Esophagus muscularis mucosa (tissue), 4 donors: ENCODE measurements at regions not wholly inside any gene's neighbourhood (a gene's known extent, or its start where the extent isn't known, plus 50 kb on each side); places are given as distances from the start of the nearest gene placed in this dataset.

Source experiments
- DNase-seq: peaks from one replicate; pipeline ENCODE4 v3.0.0-alpha.2; 2017; ENCODE audit errors: extremely low spot score
- H3K27ac ChIP-seq, 4 donors: fragments of 200-600 bp; sonication (generic); replicated peaks in 1 of 4; 1 replicate in 3 of 4; 2 replicates in 1 of 4; pipeline ENCODE4 v1.5.1; 2016 to 2019; ENCODE audit warnings: mild to moderate bottlenecking in 1 of 4
- H3K27me3 ChIP-seq, 4 donors: fragments of 200-600 bp; sonication (generic); one replicate each; pipeline versions ENCODE4 v1.5.1 to v1.6.0; 2016 to 2019
- H3K36me3 ChIP-seq, 4 donors: fragments of 200-600 bp; sonication (generic); one replicate each; pipeline ENCODE4 v1.5.1; 2016 to 2019
- H3K4me1 ChIP-seq, 4 donors: fragments of 200-600 bp; sonication (generic); one replicate each; pipeline ENCODE4 v1.5.1; 2016 to 2019
- H3K4me3 ChIP-seq, 4 donors: fragments of 200-600 bp; sonication (generic); 1 replicate in 2 of 4; 2 replicates in 2 of 4; pipeline ENCODE4 v1.5.1; 2016 to 2019; ENCODE audit warnings: mild to moderate bottlenecking in 4 of 4, moderate library complexity in 1 of 4
- H3K9me3 ChIP-seq, 4 donors: fragments of 200-600 bp; sonication (generic); 1 replicate in 3 of 4; 2 replicates in 1 of 4; pipeline ENCODE4 v1.5.1; 2016 to 2019
- CTCF ChIP-seq, 3 experiments: fragments of 200-600 bp in 2 of 3; fragments of 450-650 bp in 1 of 3; sonication (generic) in 2 of 3; IDR thresholded peaks; one replicate each; pipeline ENCODE4 v1.5.1; 2017 to 2019; ENCODE audit warnings: antibody characterized with exemption in 3 of 3, mild to moderate bottlenecking in 2 of 3, moderate library complexity in 1 of 3
- EP300 ChIP-seq: sonication (generic); formaldehyde crosslinking; IDR thresholded peaks from one replicate; pipeline ENCODE4 v1.6.1; 2017; ENCODE audit warnings: antibody characterized with exemption
- POLR2A ChIP-seq: fragments of 450-650 bp; IDR thresholded peaks from one replicate; pipeline ENCODE4 v1.6.1; 2017; ENCODE audit warnings: antibody characterized with exemption, moderate library complexity, mild to moderate bottlenecking, low read depth
- POLR2AphosphoS5 ChIP-seq, 2 donors: sonication (generic); formaldehyde crosslinking; IDR thresholded peaks; one replicate each; pipeline ENCODE4 v1.6.1; 2017; ENCODE audit warnings: antibody characterized with exemption in 2 of 2
- WGBS: methylation state at CpG from one replicate; pipeline ENCODE4 v1.1.5; 2018; 5-methylcytosine and 5-hydroxymethylcytosine counted together
- intact Hi-C: fragments of 100-400 bp; cut with DNase I; formaldehyde crosslinking; loops from one replicate; pipeline ENCODE4 v1.15.1; 2023

- intact Hi-C loops, result no loop called here
- no peaks in the 10 kb centered on the region for H3K9me3 ChIP-seq
- no peak for TF ChIP-seq EP300
- TF ChIP-seq CTCF (IDR thresholded peaks at IDR 0.05), result no peak
- TF ChIP-seq POLR2AphosphoS5 (IDR thresholded peaks at IDR 0.05), result no peak
- TF ChIP-seq POLR2A, result no peak
- WGBS, result 34% methylated on average over 3 of the region's 3 CpGs
- DNase-seq, result no peak
- H3K27ac ChIP-seq, result no peak overlapping the region
- H3K36me3 ChIP-seq, result no peaks in the 10 kb centered on the region
- H3K27me3 ChIP-seq, result no peaks in the 10 kb centered on the region
- no peaks in the 10 kb centered on the region for H3K4me1 ChIP-seq
- no peak overlapping the region for H3K4me3 ChIP-seq
Measured at GRCh38 chr10:9061871-9062270, 1007.4 kb downstream of the GATA3 start.

GRCh38 chr10:9066152-9066551 lies 1011.7 kb downstream of the GATA3 start:
- H3K27ac ChIP-seq, result no peak overlapping the region
- no peaks in the 10 kb centered on the region for H3K4me1 ChIP-seq
- WGBS, result 89% methylated on average over 3 of the region's 3 CpGs
- H3K27me3 ChIP-seq, result no peaks in the 10 kb centered on the region
- DNase-seq, result no peak
- no peaks in the 10 kb centered on the region for H3K9me3 ChIP-seq
- TF ChIP-seq EP300, result no peak
- no peak for TF ChIP-seq POLR2A
- no peak for TF ChIP-seq CTCF (IDR thresholded peaks at IDR 0.05)
- no peak for TF ChIP-seq POLR2AphosphoS5 (IDR thresholded peaks at IDR 0.05)
- no peaks in the 10 kb centered on the region for H3K36me3 ChIP-seq
- intact Hi-C loops, result no loop called here
- no peak overlapping the region for H3K4me3 ChIP-seq

GRCh38 chr10:9068003-9068402 lies 1013.5 kb downstream of the GATA3 start:
- no peak for TF ChIP-seq POLR2AphosphoS5 (IDR thresholded peaks at IDR 0.05)
- TF ChIP-seq EP300, result no peak
- TF ChIP-seq POLR2A, result no peak
- TF ChIP-seq CTCF (IDR thresholded peaks at IDR 0.05), result no peak
- intact Hi-C loops, result no loop called here

GRCh38 chr10:9069136-9069535 lies 1014.6 kb downstream of the GATA3 start:
- intact Hi-C loops, result no loop called here
- DNase-seq, result no peak
- TF ChIP-seq EP300 (no peak), POLR2AphosphoS5 (IDR thresholded peaks at IDR 0.05) (no peak), CTCF (IDR thresholded peaks at IDR 0.05) (no peak), POLR2A (no peak)
- H3K9me3 ChIP-seq, result no peaks in the 10 kb centered on the region
- H3K27ac ChIP-seq, result no peak overlapping the region
- no peak overlapping the region for H3K4me3 ChIP-seq
- no peaks in the 10 kb centered on the region for H3K27me3 ChIP-seq
- no peaks in the 10 kb centered on the region for H3K4me1 ChIP-seq
- 100% methylated on average over 4 of the region's 4 CpGs for WGBS
- no peaks in the 10 kb centered on the region for H3K36me3 ChIP-seq

More at GRCh38 chr10:9068003-9068402, 1013.5 kb downstream of the GATA3 start:
- no peak overlapping the region for H3K27ac ChIP-seq
- no peaks in the 10 kb centered on the region for H3K9me3 ChIP-seq
- DNase-seq, result no peak
- H3K27me3 ChIP-seq, result no peaks in the 10 kb centered on the region
- H3K4me3 ChIP-seq, result no peak overlapping the region
- no peaks in the 10 kb centered on the region for H3K4me1 ChIP-seq
- no peaks in the 10 kb centered on the region for H3K36me3 ChIP-seq

GRCh38 chr10:9075420-9075819 lies 1020.9 kb downstream of the GATA3 start:
- Histone ChIP-seq H3K27ac (no peak overlapping the region), H3K4me3 (no peak overlapping the region), H3K36me3 (no peaks in the 10 kb centered on the region), H3K9me3 (no peaks in the 10 kb centered on the region), H3K4me1 (no peaks in the 10 kb centered on the region), H3K27me3 (no peaks in the 10 kb centered on the region)
- DNase-seq, result no peak
- WGBS, result 74% methylated on average over 1 of the region's 1 CpG
- intact Hi-C loops, result no loop called here
- no peak for TF ChIP-seq POLR2A
- TF ChIP-seq EP300, result no peak
- no peak for TF ChIP-seq POLR2AphosphoS5 (IDR thresholded peaks at IDR 0.05)
- no peak for TF ChIP-seq CTCF (IDR thresholded peaks at IDR 0.05)
